Esophagus squamous epithelium (tissue), 4 donors: ENCODE measurements at regions not wholly inside any gene's neighbourhood (a gene's known extent, or its start where the extent isn't known, plus 50 kb on each side); places are given as distances from the start of the nearest gene placed in this dataset.
"Not testable (repeated sequence)": the region's sequence is repeated elsewhere in the genome, so short reads cannot be mapped to it uniquely, and the experiment has no call there.

Experiments used
- CTCF ChIP-seq, 6 experiments: fragments of 450-650 bp in 4 of 6; fragments of 200-600 bp in 2 of 6; sonication (generic) in 2 of 6; IDR thresholded peaks; one replicate each; pipeline ENCODE4 v1.5.1; 2016 to 2019; ENCODE audit warnings: antibody characterized with exemption in 6 of 6, mild to moderate bottlenecking in 4 of 6, moderate library complexity in 4 of 6
- POLR2A ChIP-seq, 4 donors: fragments of 450-650 bp; IDR thresholded peaks; one replicate each; pipeline ENCODE4 v1.6.1; 2017; ENCODE audit warnings: antibody characterized with exemption in 4 of 4, mild to moderate bottlenecking in 4 of 4, moderate library complexity in 3 of 4

DNA sequence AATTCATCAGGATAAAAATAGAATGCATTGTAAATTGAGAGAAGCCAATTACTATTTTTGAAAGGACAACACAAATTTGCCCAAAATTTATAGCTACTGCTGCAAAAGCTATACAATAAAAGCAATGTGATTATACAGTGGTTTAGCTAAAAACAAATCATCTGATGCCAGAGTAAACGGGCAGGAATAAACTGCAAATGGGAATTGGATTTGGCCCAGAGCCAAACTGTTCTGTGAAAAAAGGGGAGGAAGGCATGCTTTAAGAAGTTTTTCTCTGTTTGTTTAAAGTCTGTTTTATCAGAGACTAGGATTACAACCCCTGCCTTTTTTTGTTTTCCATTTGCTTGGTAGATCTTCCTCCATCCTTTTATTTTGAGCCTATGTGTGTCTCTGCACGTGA is 317.5 kb downstream of the LMO7 start:
- not testable (repeated sequence) for TF ChIP-seq CTCF, POLR2A (IDR thresholded peaks at IDR 0.05)
